ENCODE measurements at regions not wholly inside any gene's neighbourhood (a gene's known extent, or its start where the extent isn't known, plus 50 kb on each side); places are given as distances from the start of the nearest gene placed in this dataset.

DNA sequence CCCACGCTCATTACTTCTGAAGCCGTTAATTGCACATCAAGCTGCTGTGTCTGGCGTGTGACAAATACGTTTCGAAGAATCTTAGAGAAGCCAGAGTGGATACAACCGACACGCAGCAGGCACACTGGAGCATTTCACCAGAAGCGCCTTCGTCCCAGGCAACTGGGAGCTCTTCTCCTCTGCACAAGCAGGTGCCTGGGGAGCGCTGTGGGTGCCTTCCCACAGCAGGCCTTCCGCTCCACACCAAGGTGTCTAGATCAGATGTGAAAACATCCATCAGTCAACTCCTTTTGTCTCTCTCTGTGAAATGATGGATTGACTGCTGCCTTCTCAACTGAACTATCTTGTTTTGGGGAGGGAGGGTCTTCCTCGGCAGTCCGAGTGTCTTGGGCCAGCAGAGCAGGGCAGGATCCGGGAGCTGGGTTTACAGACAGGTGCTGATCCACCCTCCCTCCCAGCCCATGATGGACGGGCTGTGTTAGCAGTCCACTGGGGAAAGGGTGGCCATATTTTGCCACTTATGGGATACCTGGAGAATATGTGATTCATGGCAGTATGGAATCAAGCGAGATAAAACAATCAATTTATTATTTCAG is 326.3 kb downstream of the TCERG1L start:
- FAIRE-seq, result no peak
- TF ChIP-seq, protein P1, sequence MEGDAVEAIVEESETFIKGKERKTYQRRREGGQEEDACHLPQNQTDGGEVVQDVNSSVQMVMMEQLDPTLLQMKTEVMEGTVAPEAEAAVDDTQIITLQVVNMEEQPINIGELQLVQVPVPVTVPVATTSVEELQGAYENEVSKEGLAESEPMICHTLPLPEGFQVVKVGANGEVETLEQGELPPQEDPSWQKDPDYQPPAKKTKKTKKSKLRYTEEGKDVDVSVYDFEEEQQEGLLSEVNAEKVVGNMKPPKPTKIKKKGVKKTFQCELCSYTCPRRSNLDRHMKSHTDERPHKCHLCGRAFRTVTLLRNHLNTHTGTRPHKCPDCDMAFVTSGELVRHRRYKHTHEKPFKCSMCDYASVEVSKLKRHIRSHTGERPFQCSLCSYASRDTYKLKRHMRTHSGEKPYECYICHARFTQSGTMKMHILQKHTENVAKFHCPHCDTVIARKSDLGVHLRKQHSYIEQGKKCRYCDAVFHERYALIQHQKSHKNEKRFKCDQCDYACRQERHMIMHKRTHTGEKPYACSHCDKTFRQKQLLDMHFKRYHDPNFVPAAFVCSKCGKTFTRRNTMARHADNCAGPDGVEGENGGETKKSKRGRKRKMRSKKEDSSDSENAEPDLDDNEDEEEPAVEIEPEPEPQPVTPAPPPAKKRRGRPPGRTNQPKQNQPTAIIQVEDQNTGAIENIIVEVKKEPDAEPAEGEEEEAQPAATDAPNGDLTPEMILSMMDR (IDR thresholded peaks at IDR 0.05; ENCODE audit: insufficient read depth, missing control alignments), result no peak

DNA sequence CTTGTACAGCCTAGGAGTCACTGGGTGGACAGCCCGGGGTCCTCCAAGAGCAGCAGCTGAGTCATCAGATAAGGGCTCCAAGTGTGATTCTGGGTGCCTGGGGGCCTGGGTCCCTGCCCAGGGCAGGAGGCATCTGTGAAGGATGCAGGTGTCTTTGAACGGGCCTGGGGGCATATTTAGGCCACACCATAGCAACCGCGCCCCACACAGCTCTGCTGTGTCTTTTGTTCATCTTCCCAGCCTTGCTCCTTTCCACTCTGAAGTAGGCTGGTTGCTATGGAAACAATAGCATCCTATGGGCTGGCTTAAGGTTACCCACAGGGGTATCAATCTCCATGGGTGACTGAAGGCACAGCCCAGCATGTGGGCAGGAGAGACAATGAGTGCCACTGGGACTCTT is 324.7 kb downstream of the TCERG1L start:
- FAIRE-seq (no peak), DNase-seq (ENCODE audit: insufficient read length, low spot score) (no peak)
- TF ChIP-seq, protein P1 (IDR thresholded peaks at IDR 0.05; ENCODE audit: insufficient read depth, missing control alignments), result no peak

More for the DNA sequence above, 326.3 kb downstream of the TCERG1L start:
- DNase-seq (ENCODE audit: insufficient read length, low spot score), result no peak

DNA sequence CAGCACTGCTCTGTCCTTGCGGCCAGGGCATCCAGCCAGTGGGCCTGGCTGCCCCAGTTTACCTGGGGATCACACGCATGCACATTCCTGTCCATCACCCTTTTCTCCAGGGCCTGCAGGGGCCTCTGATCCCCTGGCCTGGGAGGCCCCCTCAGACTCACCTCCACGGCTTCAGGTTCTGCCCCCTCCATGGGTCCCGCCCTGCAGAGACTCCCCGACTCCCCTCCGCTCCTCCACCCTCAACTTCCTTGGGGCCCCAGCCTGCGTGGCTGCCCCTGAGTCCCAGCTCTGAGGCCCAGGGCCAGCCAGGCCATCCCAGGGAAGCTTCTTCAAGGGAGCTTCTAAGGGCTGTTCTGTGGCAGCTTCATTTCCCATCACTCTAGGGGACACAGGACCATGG is 324.1 kb downstream of the TCERG1L start:
- DNase-seq (ENCODE audit: insufficient read length, low spot score) (no peak), FAIRE-seq (no peak)
- TF ChIP-seq, protein P1 (IDR thresholded peaks at IDR 0.05; ENCODE audit: insufficient read depth, missing control alignments), result no peak

DNA sequence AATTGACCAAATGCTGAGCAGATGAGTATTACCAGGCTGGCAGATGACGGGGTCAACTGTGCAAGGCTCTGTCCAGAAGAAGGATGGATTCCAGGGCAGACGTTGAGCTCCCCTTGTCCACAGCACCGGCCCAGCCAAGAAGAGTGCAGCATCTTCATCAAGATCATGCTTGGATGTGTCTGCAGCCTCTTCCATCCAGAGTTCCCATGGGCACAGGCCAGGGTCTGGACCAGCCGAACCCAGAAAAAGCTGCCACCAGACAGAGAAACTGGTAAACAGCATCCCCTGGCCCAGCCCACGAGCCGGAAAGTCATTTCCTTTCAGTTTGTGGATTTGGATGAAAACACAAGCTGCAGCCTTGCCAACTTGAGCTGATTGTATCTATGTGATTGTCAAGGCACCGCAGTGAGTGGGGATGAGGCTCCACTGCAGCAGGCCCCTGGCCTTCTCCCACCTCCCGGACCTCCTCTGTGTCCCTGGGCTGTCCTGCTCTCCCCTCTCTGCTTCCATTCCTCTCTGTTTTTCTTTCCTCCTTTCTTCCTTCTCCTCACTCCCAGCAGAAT is 321.8 kb downstream of the TCERG1L start:
- no peak for FAIRE-seq
- TF ChIP-seq, protein P1 (IDR thresholded peaks at IDR 0.05; ENCODE audit: insufficient read depth, missing control alignments), result no peak
- no peak for DNase-seq (ENCODE audit: insufficient read length, low spot score)

DNA sequence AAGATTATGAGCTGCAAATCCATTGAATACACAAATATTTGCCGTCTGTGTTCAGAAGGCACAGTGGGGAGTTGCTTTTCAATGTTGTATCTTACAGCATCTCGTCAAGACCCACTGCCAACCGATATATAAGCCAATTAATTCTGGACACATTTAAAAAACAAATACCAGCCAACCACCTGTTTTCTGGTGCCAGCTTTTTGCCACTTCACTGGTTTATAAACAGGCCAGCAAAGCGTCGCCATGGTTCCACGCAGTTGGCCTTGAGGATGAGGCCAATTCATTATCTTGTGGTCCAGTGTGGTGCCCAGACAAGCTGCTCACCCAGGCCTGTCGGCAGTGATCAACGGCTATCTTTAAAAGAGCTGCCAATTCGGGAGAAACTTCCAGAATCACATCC is 321.0 kb downstream of the TCERG1L start:
- TF ChIP-seq, protein P1 (IDR thresholded peaks at IDR 0.05; ENCODE audit: insufficient read depth, missing control alignments), result no peak
- FAIRE-seq (no peak), DNase-seq (ENCODE audit: insufficient read length, low spot score) (no peak)

DNA sequence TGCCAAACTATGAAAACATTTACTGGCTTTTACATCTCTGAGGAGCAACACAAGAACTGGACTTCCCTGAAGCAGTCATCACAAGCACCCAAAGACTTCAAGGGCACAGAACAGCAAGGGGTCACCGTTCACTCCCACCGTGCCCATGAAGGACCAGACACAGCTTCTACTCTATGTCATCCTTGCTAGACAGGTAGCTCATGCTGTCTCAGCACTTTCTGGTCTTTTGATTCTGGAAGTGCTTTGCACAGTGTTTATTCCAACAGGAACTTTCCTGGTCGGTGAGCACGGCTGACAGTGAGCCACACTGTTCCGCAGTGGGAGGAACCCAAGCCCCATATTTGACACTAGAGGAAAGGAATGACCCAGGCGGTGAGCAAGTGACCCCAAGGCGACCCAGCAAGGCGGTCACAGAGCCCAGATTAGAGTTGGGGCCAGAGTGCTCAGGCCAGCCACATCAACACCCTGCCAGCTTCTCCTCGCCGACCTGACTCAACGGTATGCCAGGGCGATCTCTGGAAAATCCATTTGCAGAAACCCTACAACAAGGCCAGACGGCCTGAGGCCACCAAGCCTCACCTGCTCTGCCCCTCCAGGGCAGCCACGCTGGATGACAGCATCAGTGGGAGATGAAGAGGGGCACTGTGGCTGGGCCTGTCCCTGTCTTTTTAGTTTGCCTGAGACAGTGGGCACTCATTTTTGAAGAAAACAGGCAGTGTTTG is 318.6 kb downstream of the TCERG1L start:
- FAIRE-seq, result no peak
- no peak for DNase-seq (ENCODE audit: insufficient read length, low spot score)
- TF ChIP-seq, protein P1 (IDR thresholded peaks at IDR 0.05; ENCODE audit: insufficient read depth, missing control alignments), result no peak

DNA sequence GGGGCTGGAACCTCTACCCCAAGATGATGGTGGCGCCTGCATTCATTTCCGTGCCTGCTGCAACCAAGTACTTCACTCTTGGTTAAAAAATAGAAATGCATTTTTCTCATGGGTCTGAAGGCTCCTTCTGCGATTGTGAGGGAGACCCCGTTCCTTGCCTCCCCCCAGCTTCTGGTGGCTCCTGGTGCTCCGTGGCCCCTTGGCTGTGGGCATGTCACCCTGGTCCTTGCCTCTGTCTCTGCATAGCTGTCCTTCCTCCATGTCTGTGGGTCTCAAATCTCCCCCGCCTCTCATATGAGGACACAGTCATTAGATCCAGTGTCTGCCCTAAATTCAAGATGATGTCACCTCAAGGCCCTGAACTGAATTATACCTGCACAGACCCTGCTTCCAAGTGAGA is 317.9 kb downstream of the TCERG1L start:
- DNase-seq (ENCODE audit: insufficient read length, low spot score) (no peak), FAIRE-seq (no peak)
- TF ChIP-seq, protein P1 (IDR thresholded peaks at IDR 0.05; ENCODE audit: insufficient read depth, missing control alignments), result no peak

Measured in D721Med (cell line).